ENCODE measurements at regions not wholly inside any gene's neighbourhood (a gene's known extent, or its start where the extent isn't known, plus 50 kb on each side); places are given as distances from the start of the nearest gene placed in this dataset.

DNA sequence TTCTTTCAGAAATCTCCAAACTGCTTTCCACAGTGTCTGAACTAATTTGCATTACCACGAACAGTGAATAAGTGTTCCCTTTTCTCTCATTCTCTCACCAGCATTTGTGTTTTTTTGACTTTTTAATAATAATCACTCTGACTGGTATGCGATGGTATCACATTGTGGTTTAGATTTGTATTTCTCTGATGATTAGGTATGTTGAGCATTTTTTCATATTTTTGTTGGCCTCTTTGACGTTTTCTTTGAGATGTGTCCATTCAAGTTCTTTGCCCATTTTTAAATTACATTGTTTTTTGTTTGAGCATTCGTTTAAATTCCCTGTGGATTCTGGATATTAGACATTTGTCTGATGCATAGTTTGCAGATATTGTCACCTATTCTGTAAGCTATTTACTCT, 1639.6 kb upstream of the TENM4 start:
- no TSS peak for BruUV-seq (replicated peaks)
- H4K20me1 ChIP-seq (ENCODE audit: insufficient read depth, low read length), result no peaks in the 10 kb centered on the region
- no peak for TF ChIP-seq ZNF773 (CRISPR knock-in tag; IDR thresholded peaks at IDR 0.05; ENCODE audit: borderline replicate concordance)
- TF ChIP-seq ZNF83 (CRISPR knock-in tag; IDR thresholded peaks at IDR 0.05; ENCODE audit: borderline replicate concordance), result no peak
- TF ChIP-seq SALL1 (CRISPR knock-in tag; IDR thresholded peaks at IDR 0.05), result no peak
- no peak for TF ChIP-seq GATA4 (IDR thresholded peaks at IDR 0.05; ENCODE audit: borderline replicate concordance, low read depth)
- TF ChIP-seq FLYWCH1 (CRISPR knock-in tag; IDR thresholded peaks at IDR 0.05), result no peak
- no peak for TF ChIP-seq NFYB (CRISPR knock-in tag; IDR thresholded peaks at IDR 0.05)
- TF ChIP-seq CAMTA2 (CRISPR knock-in tag; IDR thresholded peaks at IDR 0.05; ENCODE audit: borderline replicate concordance), result no peak
- no peak for TF ChIP-seq MYNN (CRISPR knock-in tag; IDR thresholded peaks at IDR 0.05; ENCODE audit: low read depth)
- TF ChIP-seq ATM (IDR thresholded peaks at IDR 0.05; ENCODE audit: borderline replicate concordance), result no peak
- TF ChIP-seq PHF8 (CRISPR knock-in tag; IDR thresholded peaks at IDR 0.05), result no peak
- no peak for TF ChIP-seq MIER2 (CRISPR knock-in tag; IDR thresholded peaks at IDR 0.05)
- TF ChIP-seq ZNF598 (CRISPR knock-in tag; IDR thresholded peaks at IDR 0.05; ENCODE audit: borderline replicate concordance), result no peak
- no peak for TF ChIP-seq PRDM10 (CRISPR knock-in tag; IDR thresholded peaks at IDR 0.05; ENCODE audit: low read depth)
- H3K79me2 ChIP-seq (ENCODE audit: insufficient read depth, low read length), result no peaks in the 10 kb centered on the region
- FAIRE-seq (no peak), DNase-seq (ENCODE audit: low spot score) (no peak), ATAC-seq (no peak)
- intact Hi-C loops (cut with micrococcal nuclease; ENCODE audit: unreplicated experiment), result no loop called here
- H3K27ac ChIP-seq (ENCODE audit: extremely low read length, insufficient read depth, low read length), result no peak overlapping the region
- POLR2A ChIA-PET, result no interaction called here
- no peaks in the 10 kb centered on the region for H3K4me1 ChIP-seq (ENCODE audit: insufficient read depth, low read length)
- H3K27me3 ChIP-seq (ENCODE audit: control insufficient read depth in 1 of 2, insufficient read depth in 2 of 2, low read length in 2 of 2), result no peaks in the 10 kb centered on the region
- H2AFZ ChIP-seq (ENCODE audit: low read length), result no peak overlapping the region
- no peaks in the 10 kb centered on the region for H3K36me3 ChIP-seq (replicated peaks in 1 of 2; ENCODE audit: control insufficient read depth in 1 of 2, insufficient read depth in 2 of 2, low read length in 2 of 2)
- in situ Hi-C loops (cut with HindIII; ENCODE audit: extremely low pct_ligation_motif_present, low pct_unique_long_range_greater_than_20kb), result no loop called here
- CTCF ChIA-PET (ENCODE audit: low intra/inter-chr PET ratio, low total read pairs), result no interaction called here
- 3% methylated on average over 4 of the region's 4 CpGs for WGBS (ENCODE audit: low lambda C conversion rate)
- no peak overlapping the region for H3K9ac ChIP-seq (ENCODE audit: insufficient read depth, low read depth, low read length)
- H3K4me3 ChIP-seq (replicated peaks in 1 of 3; ENCODE audit: insufficient read depth in 1 of 3, low read depth in 2 of 3, low read length in 3 of 3), result no peak overlapping the region
- no peak overlapping the region for H3K4me2 ChIP-seq (ENCODE audit: low read depth, low read length)
- 0 out of 2 replicates have a peak, but pooled peaks cover 3% of the 10 kb centered on the region for H3K9me3 ChIP-seq (ENCODE audit: low read length)
